Stimulated activated CD4-positive, alpha-beta T cell treated with anti-CD3 and anti-CD28 coated beads, Interleukin-4, amount 100 ng/mL, for 24 hours (primary cell): ENCODE measurements at regions not wholly inside any gene's neighbourhood (a gene's known extent, or its start where the extent isn't known, plus 50 kb on each side); places are given as distances from the start of the nearest gene placed in this dataset.

Source experiments
- DNase-seq: peaks from one replicate; pipeline ENCODE4 v3.0.0-alpha.2; 2020

GRCh38 chr2:147647816-147648215, 197.0 kb upstream of the ACVR2A start:
- DNase-seq = no peak

GRCh38 chr2:147646818-147647468, 197.9 kb upstream of the ACVR2A start:
- DNase-seq = no peak

- no peak for DNase-seq
These were observed 200.3 kb upstream of the ACVR2A start for GRCh38 chr2:147644491-147644890.

GRCh38 chr2:147642765-147643164, 202.1 kb upstream of the ACVR2A start:
- DNase-seq = no peak

GRCh38 chr2:147641651-147642050, 203.2 kb upstream of the ACVR2A start:
- no peak for DNase-seq

GRCh38 chr2:147639891-147640290, 204.9 kb upstream of the ACVR2A start:
- no peak for DNase-seq

GRCh38 chr2:147639386-147639785, 205.4 kb upstream of the ACVR2A start:
- DNase-seq = no peak

GRCh38 chr2:147636886-147637285, 207.9 kb upstream of the ACVR2A start:
- DNase-seq = no peak

- no peak for DNase-seq
These were observed 208.5 kb upstream of the ACVR2A start for GRCh38 chr2:147636238-147636882.

GRCh38 chr2:147634826-147635225, 210.0 kb upstream of the ACVR2A start:
- no peak for DNase-seq

- DNase-seq = no peak
These were observed 212.6 kb upstream of the ACVR2A start for GRCh38 chr2:147632198-147632597.

- no peak for DNase-seq
These were observed 213.5 kb upstream of the ACVR2A start for GRCh38 chr2:147631294-147631693.

- DNase-seq = peak; percentile 21
These were observed 214.2 kb upstream of the ACVR2A start for GRCh38 chr2:147630585-147630984.

- no peak for DNase-seq
These were observed 215.8 kb upstream of the ACVR2A start for GRCh38 chr2:147628971-147629421.

GRCh38 chr2:147623328-147623727, 221.5 kb upstream of the ACVR2A start:
- DNase-seq = no peak

- DNase-seq = no peak
These were observed 223.1 kb upstream of the ACVR2A start for GRCh38 chr2:147621656-147622197.

- no peak for DNase-seq
These were observed 225.0 kb upstream of the ACVR2A start for GRCh38 chr2:147619808-147620207.

GRCh38 chr2:147615726-147616125, 229.1 kb upstream of the ACVR2A start:
- no peak for DNase-seq

- no peak for DNase-seq
These were observed 229.8 kb upstream of the ACVR2A start for GRCh38 chr2:147614979-147615470.

GRCh38 chr2:147614471-147614870, 230.4 kb upstream of the ACVR2A start:
- DNase-seq = no peak

GRCh38 chr2:147610496-147611040, 234.3 kb upstream of the ACVR2A start:
- DNase-seq = no peak

GRCh38 chr2:147609301-147609700, 235.5 kb upstream of the ACVR2A start:
- no peak for DNase-seq

GRCh38 chr2:147607379-147607778, 237.4 kb upstream of the ACVR2A start:
- no peak for DNase-seq

GRCh38 chr2:147603876-147604275, 241.0 kb upstream of the ACVR2A start:
- DNase-seq = no peak
